CD4-positive, alpha-beta T cell treated with Interleukin-4 for 1 hour (primary cell): ENCODE measurements at regions not wholly inside any gene's neighbourhood (a gene's known extent, or its start where the extent isn't known, plus 50 kb on each side); places are given as distances from the start of the nearest gene placed in this dataset.

ENCODE experiments used
- DNase-seq, 2 donors: peaks; one replicate each; pipeline ENCODE4 v3.0.0-alpha.2; 2020 to 2022

GRCh38 chr18:43651057-43651456 lies 373.8 kb upstream of the SYT4 start:
- no peak for DNase-seq

GRCh38 chr18:43656547-43656946 lies 379.3 kb upstream of the SYT4 start:
- no peak for DNase-seq

- DNase-seq = no peak
Measured at GRCh38 chr18:43661570-43661969, 384.3 kb upstream of the SYT4 start.

GRCh38 chr18:43662657-43663056 lies 385.4 kb upstream of the SYT4 start:
- DNase-seq = no peak

- DNase-seq = no peak
Measured at GRCh38 chr18:43663159-43663558, 385.9 kb upstream of the SYT4 start.

- DNase-seq = no peak
Measured at GRCh38 chr18:43664487-43665008, 387.3 kb upstream of the SYT4 start.

- no peak for DNase-seq
Measured at GRCh38 chr18:43665105-43665788, 388.0 kb upstream of the SYT4 start.

GRCh38 chr18:43668866-43669265 lies 391.6 kb upstream of the SYT4 start:
- no peak for DNase-seq

GRCh38 chr18:43671431-43671830 lies 394.1 kb upstream of the SYT4 start:
- DNase-seq = no peak

GRCh38 chr18:43680096-43680495 lies 402.8 kb upstream of the SYT4 start:
- no peak for DNase-seq

- DNase-seq = no peak
Measured at GRCh38 chr18:43681661-43682060, 404.4 kb upstream of the SYT4 start.

GRCh38 chr18:43682196-43682595 lies 404.9 kb upstream of the SYT4 start:
- no peak for DNase-seq

- DNase-seq = no peak
Measured at GRCh38 chr18:43686709-43687108, 409.4 kb upstream of the SYT4 start.

- DNase-seq = no peak
Measured at GRCh38 chr18:43692099-43692690, 414.9 kb upstream of the SYT4 start.

- DNase-seq = no peak
Measured at GRCh38 chr18:43702399-43702798, 425.1 kb upstream of the SYT4 start.

- no peak for DNase-seq
Measured at GRCh38 chr18:43703050-43703449, 425.8 kb upstream of the SYT4 start.

- DNase-seq = no peak
Measured at GRCh38 chr18:43705850-43706249, 428.6 kb upstream of the SYT4 start.

- no peak for DNase-seq
Measured at GRCh38 chr18:43710135-43710534, 432.8 kb upstream of the SYT4 start.

GRCh38 chr18:43714343-43715010 lies 437.2 kb upstream of the SYT4 start:
- no peak for DNase-seq

GRCh38 chr18:43719267-43719795 lies 442.0 kb upstream of the SYT4 start:
- no peak for DNase-seq

- DNase-seq = no peak
Measured at GRCh38 chr18:43720041-43720440, 442.8 kb upstream of the SYT4 start.

- DNase-seq = no peak
Measured at GRCh38 chr18:43735570-43735969, 458.3 kb upstream of the SYT4 start.

- no peak for DNase-seq
Measured at GRCh38 chr18:43744960-43745745, 467.9 kb upstream of the SYT4 start.
